Activated B cell treated with CpG ODN at 0.5 μM for 24 hours (primary cell): ENCODE measurements at regions not wholly inside any gene's neighbourhood (a gene's known extent, or its start where the extent isn't known, plus 50 kb on each side); places are given as distances from the start of the nearest gene placed in this dataset.
"Not testable (repeated sequence)": the region's sequence is repeated elsewhere in the genome, so short reads cannot be mapped to it uniquely, and the experiment has no call there.

Source experiments
- ATAC-seq: fragments of 200-7000 bp; cut with Tn5 transposase; one replicate; pipeline ENCODE4 v1.10.0; 2021; ENCODE audit warnings: low read depth, mild to moderate bottlenecking, moderate library complexity
- CTCF ChIA-PET: fragments of 350-600 bp; sonication (Branson Sonifier 250); formaldehyde crosslinking; loops from one replicate; lab custom pipeline; 2021; ENCODE audit warnings: antibody characterized with exemption; lab: Charles Lee
- POLR2A ChIA-PET: fragments of 350-600 bp; sonication (Branson Sonifier 250); formaldehyde crosslinking; loops from one replicate; lab custom pipeline; 2021; ENCODE audit warnings: antibody characterized with exemption; lab: Charles Lee
- DNase-seq: peaks from one replicate; pipeline ENCODE4 v3.0.0; 2022
- H3K27ac Mint-ChIP-seq: one replicate; pipeline ENCODE4 v1.8.0; 2020; ENCODE audit warnings: mixed read lengths
- H3K27me3 Mint-ChIP-seq: one replicate; pipeline ENCODE4 v1.8.0; 2021; ENCODE audit warnings: mixed read lengths
- H3K36me3 Mint-ChIP-seq: one replicate; pipeline ENCODE4 v1.8.0; 2021; ENCODE audit warnings: low read depth, mixed read lengths
- H3K4me1 Mint-ChIP-seq: one replicate; pipeline ENCODE4 v1.8.0; 2021; ENCODE audit warnings: mixed read lengths
- H3K4me3 Mint-ChIP-seq: one replicate; pipeline ENCODE4 v1.8.0; 2020; ENCODE audit warnings: mild to moderate bottlenecking, mixed read lengths
- H3K9me3 Mint-ChIP-seq: one replicate; pipeline ENCODE4 v1.8.0; 2020; ENCODE audit warnings: mixed read lengths
- intact Hi-C: fragments of 100-400 bp; cut with micrococcal nuclease; formaldehyde crosslinking; loops from one replicate; pipeline ENCODE4 v1.15.1; 2024
- TF ChIP-seq, protein P1 (sequence below): fragments of 200-600 bp; IDR thresholded peaks from one replicate; pipeline ENCODE4 v1.8.0; 2022; ENCODE audit warnings: antibody characterized with exemption, mild to moderate bottlenecking

DNA sequence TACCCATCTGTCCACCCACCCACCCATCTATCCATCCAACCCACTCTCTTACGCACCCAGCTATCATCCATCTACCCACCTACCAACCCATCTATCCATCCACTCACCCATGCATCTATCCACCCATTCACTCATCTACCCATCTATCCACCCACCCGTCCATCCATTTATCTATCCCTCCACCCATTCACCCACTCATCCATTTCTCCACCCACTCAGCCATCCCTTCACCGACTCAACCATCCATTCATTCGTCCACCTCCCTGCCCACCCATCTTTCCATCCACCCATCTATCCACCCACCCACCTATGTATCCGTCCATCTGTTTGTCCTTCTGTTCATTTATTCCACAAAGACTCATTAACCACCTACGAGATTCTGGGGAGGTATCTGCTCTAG is 103.3 kb downstream of the DEFB131A start:
- CTCF ChIA-PET: not testable (repeated sequence)

DNA sequence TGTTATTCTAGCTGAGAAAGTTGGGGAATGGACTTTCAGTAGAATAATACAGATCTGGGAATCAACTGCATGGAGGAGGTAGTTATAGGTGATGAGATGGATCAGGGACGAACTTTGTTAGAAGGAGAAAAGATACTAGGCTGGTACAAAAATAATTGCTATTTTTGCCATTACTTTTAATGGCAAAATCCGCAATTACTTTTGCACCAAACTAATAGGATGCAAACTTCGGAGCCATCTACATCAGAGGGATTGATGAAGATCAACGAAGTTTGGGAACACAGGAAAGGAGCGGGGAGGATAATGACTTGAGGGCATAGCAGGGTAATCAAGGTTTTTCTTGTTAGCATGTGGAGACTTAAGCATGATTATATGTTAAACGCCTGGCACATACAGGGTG is 111.9 kb downstream of the DEFB131A start:
- CTCF ChIA-PET, POLR2A ChIA-PET, intact Hi-C loops, H3K36me3 Mint-ChIP-seq, H3K27me3 Mint-ChIP-seq, DNase-seq, H3K9me3 Mint-ChIP-seq, H3K27ac Mint-ChIP-seq, H3K4me3 Mint-ChIP-seq, H3K4me1 Mint-ChIP-seq, ATAC-seq: not testable (repeated sequence)

More for the DNA sequence above, 103.3 kb downstream of the DEFB131A start:
- POLR2A ChIA-PET, DNase-seq, H3K4me3 Mint-ChIP-seq, H3K27ac Mint-ChIP-seq, ATAC-seq, intact Hi-C loops, H3K9me3 Mint-ChIP-seq, H3K4me1 Mint-ChIP-seq, H3K27me3 Mint-ChIP-seq, H3K36me3 Mint-ChIP-seq: not testable (repeated sequence)

DNA sequence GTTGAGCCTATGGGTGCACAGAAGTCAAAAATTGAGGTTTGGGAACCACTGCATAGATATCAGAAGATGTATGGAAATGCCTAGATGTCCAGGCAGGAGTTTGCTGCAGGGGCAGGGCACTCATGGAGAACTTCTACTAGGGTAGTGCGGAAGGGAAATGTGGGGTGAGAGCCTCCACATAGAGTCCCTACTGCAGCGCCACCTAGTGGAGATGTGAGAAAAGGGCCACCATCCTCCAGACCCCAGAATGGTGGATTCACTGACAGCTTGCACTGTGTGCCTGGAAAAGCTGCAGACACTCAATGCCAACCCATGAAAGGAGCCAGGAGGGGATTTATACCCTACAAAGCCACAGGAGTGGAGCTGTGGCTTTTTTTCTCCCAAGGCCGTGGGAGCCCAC is 133.7 kb downstream of the DEFB131A start:
- H3K27ac Mint-ChIP-seq, H3K27me3 Mint-ChIP-seq, ATAC-seq, H3K36me3 Mint-ChIP-seq, CTCF ChIA-PET, intact Hi-C loops, DNase-seq, H3K4me1 Mint-ChIP-seq, POLR2A ChIA-PET, H3K4me3 Mint-ChIP-seq: not testable (repeated sequence)
- peaks cover 18% of the 10 kb centered on the region for H3K9me3 Mint-ChIP-seq

DNA sequence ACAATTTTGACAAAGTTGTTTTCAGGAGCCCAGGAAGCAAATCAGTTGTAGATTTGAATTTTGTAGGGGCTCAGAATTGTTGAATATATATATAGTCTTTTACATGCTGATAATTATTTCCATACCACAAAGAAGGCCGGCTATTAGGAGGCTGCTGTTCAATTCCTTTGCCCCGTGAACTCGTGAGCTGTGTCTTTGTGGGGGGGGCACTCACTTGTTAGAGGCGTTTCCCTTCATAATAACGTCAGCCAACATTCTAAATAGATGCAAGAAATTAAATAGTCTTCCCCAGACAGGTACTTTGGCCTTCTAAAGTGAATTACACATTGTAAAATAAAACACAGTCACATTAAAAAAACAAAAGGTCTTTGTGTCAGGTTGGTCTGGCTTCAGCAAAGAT is 138.7 kb downstream of the DEFB131A start:
- DNase-seq, POLR2A ChIA-PET, H3K4me3 Mint-ChIP-seq, H3K27me3 Mint-ChIP-seq, intact Hi-C loops, H3K4me1 Mint-ChIP-seq, H3K36me3 Mint-ChIP-seq, H3K27ac Mint-ChIP-seq, ATAC-seq, H3K9me3 Mint-ChIP-seq, CTCF ChIA-PET: not testable (repeated sequence)

DNA sequence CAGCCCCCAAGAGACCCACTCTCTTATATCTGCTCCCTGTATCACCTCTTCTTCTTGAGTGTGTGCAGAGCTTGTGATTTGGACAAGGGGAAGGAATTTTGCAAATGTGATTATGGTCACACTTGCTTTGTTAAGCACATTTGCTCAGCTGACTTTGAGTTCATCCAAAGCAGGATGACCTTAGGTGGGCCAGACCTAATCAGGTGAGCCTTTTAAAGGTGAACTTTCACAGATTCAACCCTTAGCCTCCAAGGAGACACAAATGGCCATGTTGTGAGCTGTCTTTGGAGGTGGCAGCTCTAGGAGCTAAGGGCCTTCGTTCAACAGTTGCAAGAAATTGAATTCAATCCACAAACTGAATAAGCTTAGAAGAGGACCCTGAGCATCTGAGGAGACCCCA is 147.8 kb downstream of the DEFB131A start:
- no peak overlapping the region for H3K27ac Mint-ChIP-seq
- TF ChIP-seq, protein P1, sequence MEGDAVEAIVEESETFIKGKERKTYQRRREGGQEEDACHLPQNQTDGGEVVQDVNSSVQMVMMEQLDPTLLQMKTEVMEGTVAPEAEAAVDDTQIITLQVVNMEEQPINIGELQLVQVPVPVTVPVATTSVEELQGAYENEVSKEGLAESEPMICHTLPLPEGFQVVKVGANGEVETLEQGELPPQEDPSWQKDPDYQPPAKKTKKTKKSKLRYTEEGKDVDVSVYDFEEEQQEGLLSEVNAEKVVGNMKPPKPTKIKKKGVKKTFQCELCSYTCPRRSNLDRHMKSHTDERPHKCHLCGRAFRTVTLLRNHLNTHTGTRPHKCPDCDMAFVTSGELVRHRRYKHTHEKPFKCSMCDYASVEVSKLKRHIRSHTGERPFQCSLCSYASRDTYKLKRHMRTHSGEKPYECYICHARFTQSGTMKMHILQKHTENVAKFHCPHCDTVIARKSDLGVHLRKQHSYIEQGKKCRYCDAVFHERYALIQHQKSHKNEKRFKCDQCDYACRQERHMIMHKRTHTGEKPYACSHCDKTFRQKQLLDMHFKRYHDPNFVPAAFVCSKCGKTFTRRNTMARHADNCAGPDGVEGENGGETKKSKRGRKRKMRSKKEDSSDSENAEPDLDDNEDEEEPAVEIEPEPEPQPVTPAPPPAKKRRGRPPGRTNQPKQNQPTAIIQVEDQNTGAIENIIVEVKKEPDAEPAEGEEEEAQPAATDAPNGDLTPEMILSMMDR: no peak
- DNase-seq (no peak), ATAC-seq (no peak)
- ChIA-PET CTCF (no interaction called here), POLR2A (no interaction called here)
- no peak overlapping the region for H3K4me3 Mint-ChIP-seq
- H3K9me3 Mint-ChIP-seq: no peaks in the 10 kb centered on the region
- intact Hi-C loops: no loop called here
- H3K27me3 Mint-ChIP-seq: no peaks in the 10 kb centered on the region
- no peaks in the 10 kb centered on the region for H3K36me3 Mint-ChIP-seq
- no peaks in the 10 kb centered on the region for H3K4me1 Mint-ChIP-seq

DNA sequence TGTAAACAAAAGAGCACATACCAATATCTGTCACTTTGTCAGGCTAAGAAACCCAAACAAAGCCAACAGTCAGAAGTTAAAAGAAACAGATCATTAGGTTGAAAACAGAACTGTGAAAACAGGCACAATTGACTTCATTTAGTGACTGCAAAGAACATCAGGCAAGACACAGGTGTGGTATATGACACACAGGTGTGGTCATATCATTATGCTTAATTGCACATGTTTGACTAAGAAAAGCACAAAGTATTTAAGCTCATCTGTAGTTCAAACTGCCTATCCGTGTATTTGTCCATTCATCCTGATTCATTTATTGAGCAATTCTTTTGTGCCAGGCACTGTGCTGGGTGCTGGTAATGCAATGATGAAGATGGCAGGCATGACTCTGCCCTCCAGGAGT is 150.7 kb downstream of the DEFB131A start:
- H3K4me3 Mint-ChIP-seq: no peak overlapping the region
- CTCF ChIA-PET: no interaction called here
- H3K9me3 Mint-ChIP-seq: no peaks in the 10 kb centered on the region
- no peak overlapping the region for H3K27ac Mint-ChIP-seq
- TF ChIP-seq, protein P1: no peak
- POLR2A ChIA-PET: no interaction called here
- no peaks in the 10 kb centered on the region for H3K4me1 Mint-ChIP-seq
- H3K36me3 Mint-ChIP-seq: no peaks in the 10 kb centered on the region
- DNase-seq (no peak), ATAC-seq (no peak)
- intact Hi-C loops: no loop called here
- no peaks in the 10 kb centered on the region for H3K27me3 Mint-ChIP-seq

DNA sequence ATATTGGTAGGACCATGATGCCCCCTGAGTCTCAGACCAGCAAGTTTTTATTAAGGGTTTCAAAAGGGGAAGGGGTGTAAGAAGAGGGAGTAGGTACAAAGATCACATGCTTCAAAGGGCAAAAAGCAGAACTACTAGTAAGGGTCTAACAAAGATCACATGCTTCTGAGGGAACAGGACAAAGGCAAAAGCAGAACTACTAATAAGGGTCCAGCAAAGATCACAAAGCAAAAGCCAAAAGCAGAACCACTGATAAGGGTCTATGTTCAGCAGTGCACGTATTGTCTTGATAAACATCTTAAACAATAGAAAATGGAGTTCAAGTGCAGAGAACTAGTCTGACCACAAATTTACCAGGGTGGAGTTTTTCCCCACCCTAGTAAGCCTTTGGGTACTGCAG is 151.3 kb downstream of the DEFB131A start:
- H3K36me3 Mint-ChIP-seq, H3K27me3 Mint-ChIP-seq, H3K9me3 Mint-ChIP-seq, ATAC-seq, intact Hi-C loops, H3K27ac Mint-ChIP-seq, CTCF ChIA-PET, DNase-seq, H3K4me3 Mint-ChIP-seq, H3K4me1 Mint-ChIP-seq, POLR2A ChIA-PET: not testable (repeated sequence)

DNA sequence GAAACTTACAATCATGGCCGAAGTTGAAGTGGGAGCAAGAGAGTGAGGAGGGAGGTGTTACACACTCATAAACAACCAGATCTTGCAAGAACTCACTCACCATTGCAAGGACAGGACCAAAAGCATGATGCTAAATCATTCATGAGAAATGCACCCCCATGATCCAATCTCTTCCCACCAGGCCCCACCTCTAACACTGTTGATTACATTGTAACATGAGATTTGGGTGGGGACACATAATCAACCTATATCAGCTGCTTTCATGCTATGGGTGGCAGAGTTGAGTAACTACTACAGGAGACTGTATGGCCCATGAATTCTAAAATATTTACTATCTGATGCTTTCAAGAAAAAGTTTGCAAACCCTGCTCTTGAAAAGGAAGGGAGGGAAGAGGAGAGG is 155.1 kb downstream of the DEFB131A start:
- no peaks in the 10 kb centered on the region for H3K9me3 Mint-ChIP-seq
- H3K36me3 Mint-ChIP-seq: no peaks in the 10 kb centered on the region
- no peak overlapping the region for H3K27ac Mint-ChIP-seq
- ChIA-PET POLR2A (no interaction called here), CTCF (no interaction called here)
- ATAC-seq (no peak), DNase-seq (no peak)
- H3K4me3 Mint-ChIP-seq: no peak overlapping the region
- intact Hi-C loops: no loop called here
- peaks cover 4% of the 10 kb centered on the region for H3K4me1 Mint-ChIP-seq
- TF ChIP-seq, protein P1: no peak
- H3K27me3 Mint-ChIP-seq: peaks cover 7% of the 10 kb centered on the region
